PC-9 (cell line): ENCODE measurements at regions not wholly inside any gene's neighbourhood (a gene's known extent, or its start where the extent isn't known, plus 50 kb on each side); places are given as distances from the start of the nearest gene placed in this dataset.

Experiments
- BruUV-seq: library from RNA; stranded (reverse); fragments of 400-500 nt; replicated peaks from 2 replicates; lab custom pipeline; 2021; lab: Mats Ljungman, UMichigan
- CTCF ChIA-PET: fragments of 300-600 bp; sonication (Branson Sonifier 250); formaldehyde crosslinking; loops from one replicate; lab custom pipeline; 2022; ENCODE audit warnings: antibody characterized with exemption; lab: Charles Lee
- POLR2A ChIA-PET: fragments of 300-600 bp; sonication (Branson Sonifier 250); formaldehyde crosslinking; loops from one replicate; lab custom pipeline; 2022; ENCODE audit warnings: antibody characterized with exemption; ENCODE audit not compliant: unreplicated experiment; lab: Charles Lee
- DNase-seq, 2 experiments: peaks; one replicate each; pipeline versions ENCODE4 v3.0.0 to v3.0.0-alpha.2; 2015 to 2022; ENCODE audit warnings: mixed read lengths in 1 of 2
- H2AFZ ChIP-seq: fragments of 200-600 bp; sonication (generic); 2 replicates; pipeline ENCODE4 v1.8.1; 2017; ENCODE audit warnings: antibody characterized with exemption
- H3F3A ChIP-seq: fragments of 200-600 bp; sonication (generic); 2 replicates; pipeline ENCODE4 v1.8.1; 2017; ENCODE audit warnings: antibody characterized with exemption, mild to moderate bottlenecking, low read depth; ENCODE audit not compliant: insufficient read depth
- H3K27ac ChIP-seq: fragments of 200-600 bp; sonication (generic); 2 replicates; pipeline ENCODE4 v1.6.1; 2016; ENCODE audit warnings: mixed run types
- H3K27me3 ChIP-seq: fragments of 200-600 bp; sonication (generic); 2 replicates; pipeline ENCODE4 v1.6.1; 2016; ENCODE audit warnings: low read depth, mixed run types; ENCODE audit not compliant: insufficient read depth
- H3K36me3 ChIP-seq: fragments of 200-600 bp; sonication (generic); 2 replicates; pipeline ENCODE4 v1.6.1; 2016; ENCODE audit warnings: low read depth, mixed run types
- H3K4me1 ChIP-seq: fragments of 200-600 bp; sonication (generic); replicated peaks from 2 replicates; pipeline ENCODE4 v1.6.1; 2016; ENCODE audit warnings: mixed run types; ENCODE audit not compliant: insufficient read depth
- H3K4me2 ChIP-seq: fragments of 200-600 bp; sonication (generic); 2 replicates; pipeline ENCODE4 v1.6.1; 2017; ENCODE audit warnings: mixed run types
- H3K4me3 ChIP-seq: fragments of 200-600 bp; sonication (generic); 2 replicates; pipeline ENCODE4 v1.6.1; 2016; ENCODE audit warnings: mixed run types
- H3K79me2 ChIP-seq: fragments of 200-600 bp; sonication (generic); 2 replicates; pipeline ENCODE4 v1.6.1; 2017; ENCODE audit warnings: low read depth, mixed run types
- H3K9me2 ChIP-seq: fragments of 200-600 bp; sonication (generic); 2 replicates; pipeline ENCODE4 v1.8.1; 2017; ENCODE audit warnings: mild to moderate bottlenecking; ENCODE audit not compliant: insufficient read depth
- H3K9me3 ChIP-seq: fragments of 200-600 bp; sonication (generic); 2 replicates; pipeline ENCODE4 v1.8.1; 2016; ENCODE audit warnings: low read depth; ENCODE audit not compliant: insufficient read depth
- H4K20me1 ChIP-seq: fragments of 200-600 bp; sonication (generic); 2 replicates; pipeline ENCODE4 v1.8.1; 2017; ENCODE audit not compliant: insufficient read depth
- EZH2 ChIP-seq: fragments of 200-600 bp; sonication (generic); IDR thresholded peaks from 2 replicates; pipeline ENCODE4 v1.8.0; 2017; ENCODE audit warnings: antibody characterized with exemption, low read depth
- intact Hi-C: fragments of 100-400 bp; cut with micrococcal nuclease; formaldehyde crosslinking; loops from one replicate; pipeline ENCODE4 v1.10.0; 2022; ENCODE audit not compliant: unreplicated experiment
- TF ChIP-seq, protein P1 (sequence below): fragments of 200-600 bp; sonication (generic); conservative IDR thresholded peaks from 2 replicates; pipeline ENCODE4 v1.6.1; 2017; ENCODE audit warnings: mixed run types, antibody characterized with exemption, mild to moderate bottlenecking, moderate library complexity

DNA sequence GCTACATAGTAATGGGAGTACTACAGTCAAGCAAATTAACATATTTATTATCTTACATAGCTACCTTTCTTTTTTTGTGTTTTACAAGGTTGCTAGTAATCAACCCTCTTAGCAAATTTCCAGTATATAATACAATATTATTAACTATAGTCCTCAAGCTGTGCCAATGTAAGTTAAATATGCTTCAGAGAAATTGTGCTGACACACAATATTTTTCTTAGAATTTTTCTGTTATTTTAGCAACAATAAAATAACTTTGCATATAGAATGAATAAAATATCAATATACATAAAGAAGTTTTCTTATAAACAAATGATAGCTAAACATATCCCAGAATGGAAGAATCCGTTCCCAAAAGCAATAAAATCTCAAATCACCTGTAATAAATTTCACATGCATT lies 1605.1 kb downstream of the REEP3 start:
- Histone ChIP-seq H3F3A (peaks cover 11% of the 10 kb centered on the region; the same call in 1 of the 2 replicates), H4K20me1 (no peaks in the 10 kb centered on the region), H3K4me2 (no peak overlapping the region), H2AFZ (no peak overlapping the region), H3K9me3 (0 out of 2 replicates have a peak, but pooled peaks cover 4% of the 10 kb centered on the region), H3K36me3 (no peaks in the 10 kb centered on the region), H3K79me2 (no peaks in the 10 kb centered on the region), H3K4me1 (peaks cover 22% of the 10 kb centered on the region), H3K4me3 (no peak overlapping the region), H3K9me2 (no peaks in the 10 kb centered on the region), H3K27me3 (no peaks in the 10 kb centered on the region), H3K27ac (no peak overlapping the region)
- POLR2A ChIA-PET, result no interaction called here
- CTCF ChIA-PET, result no interaction called here
- TF ChIP-seq, protein P1, sequence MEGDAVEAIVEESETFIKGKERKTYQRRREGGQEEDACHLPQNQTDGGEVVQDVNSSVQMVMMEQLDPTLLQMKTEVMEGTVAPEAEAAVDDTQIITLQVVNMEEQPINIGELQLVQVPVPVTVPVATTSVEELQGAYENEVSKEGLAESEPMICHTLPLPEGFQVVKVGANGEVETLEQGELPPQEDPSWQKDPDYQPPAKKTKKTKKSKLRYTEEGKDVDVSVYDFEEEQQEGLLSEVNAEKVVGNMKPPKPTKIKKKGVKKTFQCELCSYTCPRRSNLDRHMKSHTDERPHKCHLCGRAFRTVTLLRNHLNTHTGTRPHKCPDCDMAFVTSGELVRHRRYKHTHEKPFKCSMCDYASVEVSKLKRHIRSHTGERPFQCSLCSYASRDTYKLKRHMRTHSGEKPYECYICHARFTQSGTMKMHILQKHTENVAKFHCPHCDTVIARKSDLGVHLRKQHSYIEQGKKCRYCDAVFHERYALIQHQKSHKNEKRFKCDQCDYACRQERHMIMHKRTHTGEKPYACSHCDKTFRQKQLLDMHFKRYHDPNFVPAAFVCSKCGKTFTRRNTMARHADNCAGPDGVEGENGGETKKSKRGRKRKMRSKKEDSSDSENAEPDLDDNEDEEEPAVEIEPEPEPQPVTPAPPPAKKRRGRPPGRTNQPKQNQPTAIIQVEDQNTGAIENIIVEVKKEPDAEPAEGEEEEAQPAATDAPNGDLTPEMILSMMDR, result no peak
- no peak for TF ChIP-seq EZH2
- no peak for DNase-seq
- intact Hi-C loops, result no loop called here
- BruUV-seq, result no TSS peak

DNA sequence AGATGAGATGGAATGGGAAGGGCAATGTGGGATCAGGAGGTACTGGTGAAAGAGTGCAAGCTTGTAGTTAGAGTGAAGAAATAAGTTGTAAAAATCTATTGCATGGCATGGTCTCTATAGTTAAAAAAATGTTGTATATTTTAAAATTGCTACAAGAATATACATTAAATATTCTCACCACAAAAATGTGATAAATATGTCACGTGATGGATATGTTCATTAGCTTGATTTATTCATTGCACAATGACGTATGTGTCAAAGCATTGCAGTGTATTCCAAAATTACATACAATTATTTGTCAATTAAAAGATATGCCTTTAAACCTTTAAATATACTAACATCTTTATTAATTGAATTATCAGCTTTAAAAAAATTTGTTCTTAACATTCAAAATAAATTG lies 1607.1 kb downstream of the REEP3 start:
- no TSS peak for BruUV-seq
- Histone ChIP-seq H3F3A (peaks cover 3% of the 10 kb centered on the region; the same call in 1 of the 2 replicates), H3K9me2 (no peaks in the 10 kb centered on the region), H3K4me1 (peaks cover 10% of the 10 kb centered on the region), H4K20me1 (no peaks in the 10 kb centered on the region), H3K36me3 (no peaks in the 10 kb centered on the region), H3K27ac (no peak overlapping the region), H3K79me2 (no peaks in the 10 kb centered on the region), H3K27me3 (no peaks in the 10 kb centered on the region), H3K9me3 (no peaks in the 10 kb centered on the region), H3K4me3 (no peak overlapping the region), H3K4me2 (no peak overlapping the region), H2AFZ (no peak overlapping the region)
- no peak for DNase-seq
- TF ChIP-seq, protein P1, result no peak
- TF ChIP-seq EZH2, result no peak
- ChIA-PET POLR2A (no interaction called here), CTCF (interaction anchor here (0.7 kb wide), 1 partner anchor 396 kb away, joined by 3 read pairs; no protein-coding TSS in a partner anchor)
- intact Hi-C loops, result no loop called here

DNA sequence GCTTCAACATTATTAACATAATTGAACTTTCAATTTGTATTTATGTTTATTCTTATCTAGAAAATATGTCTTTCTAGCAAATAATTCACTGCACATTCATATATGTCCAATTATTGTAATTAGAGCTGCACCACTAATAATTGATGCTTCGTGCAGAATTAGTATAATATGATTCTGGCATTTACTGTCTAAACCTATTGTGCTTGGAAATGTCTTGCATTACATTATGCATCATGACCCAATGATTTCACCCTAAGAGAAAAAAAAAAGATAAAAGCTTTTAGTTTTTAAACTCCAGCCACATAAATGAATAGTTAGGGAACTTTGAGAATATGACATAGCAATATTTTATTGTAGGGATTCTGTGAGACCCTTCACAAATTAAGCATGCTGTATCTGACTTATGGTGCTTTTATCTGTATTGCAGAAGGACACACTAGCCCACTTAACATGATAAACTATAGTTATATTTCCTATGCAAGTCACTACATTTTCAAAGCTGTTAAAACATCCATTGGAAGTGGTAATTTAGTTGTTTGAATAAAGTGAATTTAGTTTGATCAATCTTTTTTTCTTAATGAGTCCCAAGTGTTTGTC lies 1609.1 kb downstream of the REEP3 start:
- Histone ChIP-seq H3K79me2 (no peaks in the 10 kb centered on the region), H3K9me2 (no peaks in the 10 kb centered on the region), H3K27ac (no peak overlapping the region), H2AFZ (no peak overlapping the region), H3K9me3 (no peaks in the 10 kb centered on the region), H3K4me3 (no peak overlapping the region), H3K36me3 (no peaks in the 10 kb centered on the region), H3K4me2 (no peak overlapping the region), H4K20me1 (no peaks in the 10 kb centered on the region), H3K4me1 (no peaks in the 10 kb centered on the region), H3K27me3 (no peaks in the 10 kb centered on the region), H3F3A (no peaks in the 10 kb centered on the region)
- no TSS peak for BruUV-seq
- TF ChIP-seq, protein P1, result no peak
- no peak for TF ChIP-seq EZH2
- ChIA-PET POLR2A (no interaction called here), CTCF (no interaction called here)
- DNase-seq, result no peak
- intact Hi-C loops, result no loop called here
